Fibroblast of peridontal ligament (primary cell): ENCODE measurements at regions not wholly inside any gene's neighbourhood (a gene's known extent, or its start where the extent isn't known, plus 50 kb on each side); places are given as distances from the start of the nearest gene placed in this dataset.
"Not testable (repeated sequence)": the region's sequence is repeated elsewhere in the genome, so short reads cannot be mapped to it uniquely, and the experiment has no call there.

Source experiments
- DNase-seq: peaks from one replicate; pipeline ENCODE4 v3.0.0-alpha.2; 2010; ENCODE audit errors: extremely low read depth

DNA sequence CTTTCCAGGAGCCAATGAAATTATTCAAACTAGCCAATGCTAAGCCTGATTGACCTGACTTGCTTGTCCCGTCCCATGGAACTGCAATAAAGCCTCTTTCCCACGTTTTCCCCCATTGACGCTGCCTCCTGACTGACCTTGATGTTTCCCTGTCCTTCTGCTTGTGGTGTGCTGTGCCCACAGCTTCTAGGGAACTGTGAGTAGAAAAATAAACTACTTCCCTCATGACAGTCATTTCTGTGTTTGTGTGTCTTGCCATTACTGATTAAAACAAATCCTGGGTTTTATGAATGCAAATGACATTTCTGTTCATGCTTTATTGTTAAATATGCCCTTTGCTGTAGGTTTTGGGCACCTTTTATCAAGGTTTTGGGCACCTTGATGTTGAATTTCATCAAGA, 91.3 kb upstream of the ABI1 start:
- no peak for DNase-seq

- DNase-seq, result no peak
Measured at GRCh38 chr10:26951650-26952049, 90.9 kb upstream of the ABI1 start.

DNA sequence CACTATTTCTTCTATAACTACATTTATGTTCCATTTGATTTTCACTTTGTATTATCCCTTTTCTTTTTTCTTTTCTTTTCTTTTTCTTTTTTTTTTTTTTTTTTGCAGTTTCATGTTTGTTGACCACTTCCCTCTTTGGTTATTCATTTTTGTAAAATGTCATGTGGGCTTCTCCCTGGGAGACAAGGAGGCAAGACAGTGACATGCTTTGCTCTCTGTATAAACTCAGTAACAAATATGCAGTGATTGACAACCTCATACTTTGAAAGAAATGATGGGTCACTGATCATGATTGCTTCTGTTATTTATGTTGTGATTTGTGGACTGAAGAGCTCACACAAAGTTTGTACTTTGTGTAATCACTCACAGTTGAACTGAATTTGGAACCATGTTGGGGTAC, 90.2 kb upstream of the ABI1 start:
- no peak for DNase-seq

DNA sequence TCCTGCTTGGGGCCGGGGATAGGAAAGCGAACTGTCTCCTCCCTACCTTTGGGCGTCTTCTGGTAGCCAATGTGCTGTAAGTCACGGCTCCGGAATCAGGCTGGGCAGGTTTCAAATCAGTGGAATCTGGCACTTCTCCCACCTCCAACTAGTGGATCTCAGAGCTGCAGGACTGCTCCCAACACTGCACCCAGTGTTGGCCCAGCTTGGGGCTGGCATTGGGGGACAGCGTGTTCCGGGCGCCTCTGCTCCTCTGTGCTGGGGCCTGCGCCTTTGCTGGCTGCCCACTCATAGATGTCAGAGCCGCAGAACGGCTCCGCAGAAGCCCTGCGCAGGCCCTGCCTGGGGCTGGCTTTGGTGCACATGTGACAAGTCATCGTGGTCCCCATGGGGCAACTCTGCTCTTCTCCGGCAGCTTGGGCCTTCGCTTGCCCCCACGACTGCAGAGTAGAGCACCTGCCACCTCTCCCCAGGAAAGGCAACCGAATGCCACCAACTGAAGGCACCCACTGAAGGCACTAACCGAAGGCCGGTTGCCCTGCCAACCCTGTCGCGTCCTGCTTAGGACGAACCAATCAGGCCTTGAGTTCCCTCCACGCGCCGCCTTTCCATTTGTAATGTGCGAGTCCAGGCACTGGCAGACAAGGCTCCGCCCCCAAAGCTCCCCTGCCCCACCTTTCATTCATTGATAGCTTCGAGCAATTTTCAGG, 85.5 kb upstream of the ABI1 start:
- DNase-seq, result no peak

- DNase-seq, result no peak
Measured at GRCh38 chr10:26944261-26944882, 83.6 kb upstream of the ABI1 start.

DNA sequence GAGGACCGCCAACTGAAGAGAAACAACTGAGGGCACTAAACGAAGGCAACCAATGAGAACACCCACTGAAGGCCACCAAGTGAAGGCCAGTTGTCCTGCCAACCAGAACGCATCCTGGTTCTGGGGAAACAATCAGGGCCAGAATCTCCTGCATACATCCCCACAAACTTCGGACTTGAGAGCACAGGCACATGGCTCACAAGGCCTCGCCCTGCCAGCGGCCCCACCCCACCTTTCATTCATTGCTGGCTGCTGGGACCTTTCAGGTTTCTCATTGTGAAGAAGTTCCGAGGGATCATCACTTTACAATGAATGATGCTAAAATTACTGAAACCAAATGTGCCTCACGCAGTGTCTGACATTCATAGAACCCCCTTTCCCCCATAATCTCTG, 79.2 kb upstream of the ABI1 start:
- no peak for DNase-seq

GRCh38 chr10:26939290-26939961, 78.7 kb upstream of the ABI1 start:
- no peak for DNase-seq

- no peak for DNase-seq
Measured at GRCh38 chr10:26938578-26938977, 77.8 kb upstream of the ABI1 start.

GRCh38 chr10:26937371-26937770, 76.6 kb upstream of the ABI1 start:
- no peak for DNase-seq

- not testable (repeated sequence) for DNase-seq
Measured at GRCh38 chr10:26934190-26934589, 73.4 kb upstream of the ABI1 start.

DNA sequence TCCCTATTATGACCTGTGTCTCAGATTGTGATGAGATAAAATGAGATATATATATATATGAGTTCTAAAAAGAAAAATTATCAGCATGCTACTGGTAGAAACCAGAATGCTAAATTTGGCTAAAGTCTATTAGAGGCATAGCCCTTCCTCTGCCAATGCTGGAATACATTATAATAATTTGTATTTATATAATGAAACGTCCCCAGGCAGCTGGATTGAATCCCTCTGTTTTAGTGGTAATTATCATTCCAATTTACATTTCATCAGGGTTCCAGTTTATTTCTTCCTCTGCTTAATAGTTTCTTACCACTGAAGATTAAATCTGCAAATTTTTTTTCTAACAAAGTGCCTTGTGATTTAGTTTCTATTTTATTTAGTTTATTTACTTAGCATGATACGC, 71.8 kb upstream of the ABI1 start:
- no peak for DNase-seq

DNA sequence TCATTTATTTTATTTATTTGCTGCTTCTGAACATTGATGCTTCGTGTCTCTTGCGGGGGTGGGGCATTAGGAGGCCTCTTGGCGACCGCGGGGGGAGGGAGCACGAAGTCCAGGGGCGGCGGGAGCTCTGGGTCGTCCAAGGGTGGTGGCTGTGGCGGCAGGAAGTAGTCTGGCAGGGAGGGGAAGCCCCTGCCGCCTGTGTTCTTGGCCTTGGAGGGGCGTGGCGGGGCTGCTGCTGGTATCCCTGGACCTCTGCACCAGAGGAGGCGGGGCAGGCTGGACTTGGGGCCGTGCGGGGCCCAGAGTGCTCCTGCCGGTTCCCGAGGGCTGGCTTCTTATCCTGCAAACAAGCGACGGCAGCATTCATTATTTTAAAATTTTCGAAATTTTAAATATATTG, 70.5 kb upstream of the ABI1 start:
- DNase-seq, result no peak

DNA sequence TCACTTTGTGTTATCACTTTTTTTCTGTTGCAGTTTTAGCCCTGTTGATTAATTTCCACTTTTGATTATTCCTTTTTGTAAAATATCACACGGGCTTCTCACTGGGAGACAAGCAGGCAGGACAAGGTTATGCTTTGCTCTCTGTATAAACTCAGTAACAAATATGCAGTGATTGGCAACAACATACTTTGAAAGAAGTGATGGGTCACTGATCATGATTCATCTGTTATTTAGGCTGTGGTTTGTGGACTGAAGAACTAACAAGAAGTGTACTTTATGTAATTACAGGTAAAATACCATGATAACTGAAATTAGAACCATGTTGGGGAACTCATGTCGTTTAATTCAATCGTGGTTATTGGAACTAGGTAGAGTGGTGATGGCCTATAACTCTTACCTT, 62.1 kb upstream of the ABI1 start:
- not testable (repeated sequence) for DNase-seq

DNA sequence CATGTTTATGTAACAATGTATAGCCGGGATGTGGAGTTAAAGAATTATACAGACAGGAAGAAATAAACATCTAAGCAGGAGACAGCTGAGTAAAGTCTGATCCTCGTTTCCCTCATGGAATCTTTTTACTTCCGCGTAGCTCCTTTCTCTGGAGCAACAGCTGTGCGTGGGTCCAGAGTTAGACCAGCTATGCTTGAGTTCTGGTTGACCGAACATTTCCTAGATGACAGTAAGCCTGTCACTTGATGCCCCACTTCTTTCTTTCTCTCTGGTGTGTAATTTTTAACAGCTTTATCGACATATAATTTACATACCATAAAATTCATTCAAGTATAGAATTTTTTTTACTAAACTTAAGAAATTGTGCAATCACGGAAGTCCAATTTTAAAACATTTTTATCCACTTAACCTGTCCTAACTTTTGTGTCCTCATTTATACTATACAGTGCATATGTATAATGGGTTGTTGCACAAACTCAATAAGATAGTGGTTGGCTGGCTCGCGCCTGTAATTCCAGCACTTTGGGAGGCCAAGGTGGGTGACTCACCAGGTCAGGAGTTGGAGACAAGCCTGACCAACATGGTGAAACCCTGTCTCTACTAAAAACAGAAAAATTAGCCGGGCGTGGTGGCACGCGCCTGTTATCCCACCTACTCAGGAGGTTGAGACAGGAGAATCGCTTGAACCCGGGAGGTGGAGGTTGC, 58.5 kb upstream of the ABI1 start:
- DNase-seq, result not testable (repeated sequence)

DNA sequence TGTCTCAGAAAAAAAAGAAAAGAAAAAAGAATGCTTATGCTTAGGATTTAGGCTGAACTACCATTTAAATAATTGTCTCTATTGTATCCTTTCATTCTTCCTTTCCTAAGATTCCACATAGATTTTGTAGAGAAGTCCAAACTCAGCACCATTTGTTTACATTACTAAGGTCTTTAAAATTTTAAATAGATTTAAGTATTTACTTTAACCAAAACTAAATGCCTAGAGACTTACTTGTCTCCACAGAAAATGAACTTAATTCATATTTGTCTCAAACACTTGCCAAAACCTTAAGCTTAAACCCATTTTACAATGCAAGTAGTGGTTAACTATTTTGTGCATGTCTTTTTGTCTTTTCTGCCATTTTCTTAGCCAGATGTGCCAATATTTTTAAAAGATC, 54.1 kb upstream of the ABI1 start:
- peak; percentile 18 for DNase-seq

GRCh38 chr10:26911811-26912461, 51.2 kb upstream of the ABI1 start:
- DNase-seq, result no peak
